KMS-11 (cell line): ENCODE measurements at regions not wholly inside any gene's neighbourhood (a gene's known extent, or its start where the extent isn't known, plus 50 kb on each side); places are given as distances from the start of the nearest gene placed in this dataset.
"Not testable (repeated sequence)": the region's sequence is repeated elsewhere in the genome, so short reads cannot be mapped to it uniquely, and the experiment has no call there.

Experiments
- H2AFZ ChIP-seq: fragments of 200-600 bp; sonication (generic); 2 replicates; pipeline ENCODE4 v1.6.1; 2016; ENCODE audit warnings: antibody characterized with exemption, mixed run types, low read depth
- H3K27ac ChIP-seq: fragments of 200-600 bp; sonication (generic); 2 replicates; pipeline ENCODE4 v1.6.1; 2016; ENCODE audit warnings: mild to moderate bottlenecking, mixed run types
- H3K27me3 ChIP-seq: fragments of 200-600 bp; sonication (generic); 2 replicates; pipeline ENCODE4 v1.6.1; 2017; ENCODE audit warnings: mild to moderate bottlenecking, low read depth, mixed run types, moderate library complexity; ENCODE audit not compliant: insufficient read depth
- H3K36me3 ChIP-seq: fragments of 200-600 bp; sonication (generic); 2 replicates; pipeline ENCODE4 v1.6.1; 2017; ENCODE audit warnings: mild to moderate bottlenecking, mixed run types; ENCODE audit not compliant: insufficient read depth
- H3K4me1 ChIP-seq: fragments of 200-600 bp; sonication (generic); 2 replicates; pipeline ENCODE4 v1.6.1; 2016; ENCODE audit warnings: mild to moderate bottlenecking, low read depth, mixed run types; ENCODE audit not compliant: poor library complexity, severe bottlenecking
- H3K4me2 ChIP-seq: fragments of 200-600 bp; sonication (generic); 2 replicates; pipeline ENCODE4 v1.7.0; 2016; ENCODE audit warnings: mild to moderate bottlenecking, mixed run types
- H3K4me3 ChIP-seq: fragments of 200-600 bp; sonication (generic); IDR thresholded peaks from 2 replicates; pipeline ENCODE4 v1.6.1; 2017; ENCODE audit warnings: low read depth, low read length, mixed read lengths; ENCODE audit not compliant: insufficient read depth
- H3K79me2 ChIP-seq: fragments of 200-600 bp; sonication (generic); 2 replicates; pipeline ENCODE4 v1.6.1; 2016; ENCODE audit warnings: low read depth, mixed run types; ENCODE audit not compliant: insufficient read depth
- H3K9ac ChIP-seq: fragments of 200-600 bp; sonication (generic); 2 replicates; pipeline ENCODE4 v1.6.1; 2016; ENCODE audit warnings: mild to moderate bottlenecking, mixed run types
- H4K20me1 ChIP-seq: fragments of 200-600 bp; sonication (generic); 2 replicates; pipeline ENCODE4 v1.6.1; 2016; ENCODE audit warnings: mild to moderate bottlenecking, mixed run types; ENCODE audit not compliant: insufficient read depth
- CTCF ChIP-seq: fragments of 200-600 bp; sonication (generic); conservative IDR thresholded peaks from 2 replicates; pipeline ENCODE4 v1.6.1; 2017; ENCODE audit warnings: low read depth, mild to moderate bottlenecking, antibody characterized with exemption, low read length, moderate library complexity, mixed read lengths

GRCh38 chr16:60979119-60979518, 1057.1 kb downstream of the CDH8 start:
- no peaks in the 10 kb centered on the region for H3K27me3 ChIP-seq
- no peak overlapping the region for H2AFZ ChIP-seq
- no peaks in the 10 kb centered on the region for H3K36me3 ChIP-seq
- H3K4me1 ChIP-seq: no peaks in the 10 kb centered on the region
- no peaks in the 10 kb centered on the region for H3K79me2 ChIP-seq
- no peak overlapping the region for H3K4me2 ChIP-seq
- H4K20me1 ChIP-seq: no peaks in the 10 kb centered on the region
- H3K27ac ChIP-seq: no peak overlapping the region
- no peak for TF ChIP-seq CTCF
- H3K4me3 ChIP-seq: no peak overlapping the region
- H3K9ac ChIP-seq: no peak overlapping the region

GRCh38 chr16:60949800-60950199, 1086.4 kb downstream of the CDH8 start:
- no peak for TF ChIP-seq CTCF
- H3K9ac ChIP-seq: no peak overlapping the region
- H3K4me2 ChIP-seq: no peak overlapping the region
- no peak overlapping the region for H2AFZ ChIP-seq
- H3K27me3 ChIP-seq: no peaks in the 10 kb centered on the region
- H3K79me2 ChIP-seq: no peaks in the 10 kb centered on the region
- H3K36me3 ChIP-seq: no peaks in the 10 kb centered on the region
- H4K20me1 ChIP-seq: no peaks in the 10 kb centered on the region
- H3K4me1 ChIP-seq: no peaks in the 10 kb centered on the region
- H3K4me3 ChIP-seq: no peak overlapping the region
- H3K27ac ChIP-seq: no peak overlapping the region

GRCh38 chr16:60945225-60945624, 1091.0 kb downstream of the CDH8 start:
- Histone ChIP-seq H3K27ac (no peak overlapping the region), H4K20me1 (no peaks in the 10 kb centered on the region), H3K9ac (no peak overlapping the region), H3K4me2 (no peak overlapping the region), H3K4me3 (no peak overlapping the region), H3K36me3 (no peaks in the 10 kb centered on the region), H3K79me2 (no peaks in the 10 kb centered on the region), H2AFZ (no peak overlapping the region), H3K4me1 (no peaks in the 10 kb centered on the region), H3K27me3 (no peaks in the 10 kb centered on the region)
- no peak for TF ChIP-seq CTCF

- not testable (repeated sequence) for H2AFZ ChIP-seq, H3K4me2 ChIP-seq, H3K4me1 ChIP-seq, H3K4me3 ChIP-seq, H3K27ac ChIP-seq, H3K36me3 ChIP-seq, H3K9ac ChIP-seq, H3K79me2 ChIP-seq, H3K27me3 ChIP-seq, H4K20me1 ChIP-seq
Observed at GRCh38 chr16:60936189-60936588, 1100.0 kb downstream of the CDH8 start.

GRCh38 chr16:60932600-60932999, 1103.6 kb downstream of the CDH8 start:
- Histone ChIP-seq H3K4me1 (no peaks in the 10 kb centered on the region), H3K36me3 (no peaks in the 10 kb centered on the region), H3K9ac (no peak overlapping the region), H3K79me2 (no peaks in the 10 kb centered on the region), H3K27ac (no peak overlapping the region), H3K4me2 (no peak overlapping the region), H3K27me3 (no peaks in the 10 kb centered on the region), H2AFZ (no peak overlapping the region), H4K20me1 (no peaks in the 10 kb centered on the region), H3K4me3 (no peak overlapping the region)
- TF ChIP-seq CTCF: no peak
